ENCODE measurements at regions not wholly inside any gene's neighbourhood (a gene's known extent, or its start where the extent isn't known, plus 50 kb on each side); places are given as distances from the start of the nearest gene placed in this dataset.

DNA sequence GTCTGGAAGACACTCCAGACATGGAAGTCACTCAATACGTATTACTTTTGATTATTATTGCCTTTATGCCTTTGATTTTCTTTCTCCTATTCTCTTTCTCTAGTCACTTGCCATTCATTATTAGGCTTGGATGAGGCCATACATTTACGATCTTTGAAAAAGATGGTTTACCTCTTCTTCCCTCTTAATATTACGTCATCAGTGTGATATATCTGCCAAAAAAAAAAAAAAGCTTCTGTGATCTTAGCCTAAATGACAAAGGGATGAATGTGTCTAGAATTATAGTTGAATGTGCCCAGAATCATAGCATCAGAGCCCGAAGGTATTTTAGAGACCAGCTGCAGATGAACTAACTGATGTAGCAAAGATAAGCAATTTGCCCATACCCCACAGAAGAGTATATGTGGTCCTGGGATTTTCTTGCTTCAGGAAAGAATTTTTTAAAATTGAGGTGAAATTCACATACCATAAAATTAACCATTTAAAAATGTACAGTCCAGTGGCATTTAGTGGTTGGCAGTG lies 73.9 kb downstream of the HHEX start:
- Histone ChIP-seq H3K27ac (ENCODE audit: low read length) (no peak overlapping the region), H3K4me3 (ENCODE audit: low read depth in 2 of 2, low read length in 2 of 2) (no peak overlapping the region), H3K27me3 (ENCODE audit: control insufficient read depth, insufficient read depth, low read length) (peaks cover 2% of the 10 kb centered on the region; the same call in 1 of the 2 replicates), H3K36me3 (ENCODE audit: control insufficient read depth, insufficient read depth, low read length) (no peaks in the 10 kb centered on the region), H3K9me3 (ENCODE audit: control insufficient read depth, insufficient read depth, low read depth, low read length) (no peaks in the 10 kb centered on the region), H3K4me1 (ENCODE audit: control insufficient read depth, insufficient read depth, low read length) (peaks cover 3% of the 10 kb centered on the region; the same call in 1 of the 2 replicates)
- ChIA-PET CTCF (interaction anchor here (0.6 kb wide), 1 partner anchor 309 kb away, joined by 3 read pairs; no protein-coding TSS in a partner anchor), POLR2A (no interaction called here)
- intact Hi-C loops (cut with micrococcal nuclease; ENCODE audit: unreplicated experiment) = no loop called here
- BruUV-seq (replicated peaks) = no TSS peak
- TF ChIP-seq, protein P1, sequence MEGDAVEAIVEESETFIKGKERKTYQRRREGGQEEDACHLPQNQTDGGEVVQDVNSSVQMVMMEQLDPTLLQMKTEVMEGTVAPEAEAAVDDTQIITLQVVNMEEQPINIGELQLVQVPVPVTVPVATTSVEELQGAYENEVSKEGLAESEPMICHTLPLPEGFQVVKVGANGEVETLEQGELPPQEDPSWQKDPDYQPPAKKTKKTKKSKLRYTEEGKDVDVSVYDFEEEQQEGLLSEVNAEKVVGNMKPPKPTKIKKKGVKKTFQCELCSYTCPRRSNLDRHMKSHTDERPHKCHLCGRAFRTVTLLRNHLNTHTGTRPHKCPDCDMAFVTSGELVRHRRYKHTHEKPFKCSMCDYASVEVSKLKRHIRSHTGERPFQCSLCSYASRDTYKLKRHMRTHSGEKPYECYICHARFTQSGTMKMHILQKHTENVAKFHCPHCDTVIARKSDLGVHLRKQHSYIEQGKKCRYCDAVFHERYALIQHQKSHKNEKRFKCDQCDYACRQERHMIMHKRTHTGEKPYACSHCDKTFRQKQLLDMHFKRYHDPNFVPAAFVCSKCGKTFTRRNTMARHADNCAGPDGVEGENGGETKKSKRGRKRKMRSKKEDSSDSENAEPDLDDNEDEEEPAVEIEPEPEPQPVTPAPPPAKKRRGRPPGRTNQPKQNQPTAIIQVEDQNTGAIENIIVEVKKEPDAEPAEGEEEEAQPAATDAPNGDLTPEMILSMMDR (IDR thresholded peaks at IDR 0.05) = no peak
- TF ChIP-seq TCF7L2 (IDR thresholded peaks at IDR 0.05; ENCODE audit: low read depth, low read length) (no peak), SIN3A (IDR thresholded peaks at IDR 0.05; ENCODE audit: borderline replicate concordance, insufficient read depth, low read depth, low read length) (no peak), POLR2AphosphoS5 (IDR thresholded peaks at IDR 0.05; ENCODE audit: low read depth, low read length) (no peak)
- TF ChIP-seq, protein P2, sequence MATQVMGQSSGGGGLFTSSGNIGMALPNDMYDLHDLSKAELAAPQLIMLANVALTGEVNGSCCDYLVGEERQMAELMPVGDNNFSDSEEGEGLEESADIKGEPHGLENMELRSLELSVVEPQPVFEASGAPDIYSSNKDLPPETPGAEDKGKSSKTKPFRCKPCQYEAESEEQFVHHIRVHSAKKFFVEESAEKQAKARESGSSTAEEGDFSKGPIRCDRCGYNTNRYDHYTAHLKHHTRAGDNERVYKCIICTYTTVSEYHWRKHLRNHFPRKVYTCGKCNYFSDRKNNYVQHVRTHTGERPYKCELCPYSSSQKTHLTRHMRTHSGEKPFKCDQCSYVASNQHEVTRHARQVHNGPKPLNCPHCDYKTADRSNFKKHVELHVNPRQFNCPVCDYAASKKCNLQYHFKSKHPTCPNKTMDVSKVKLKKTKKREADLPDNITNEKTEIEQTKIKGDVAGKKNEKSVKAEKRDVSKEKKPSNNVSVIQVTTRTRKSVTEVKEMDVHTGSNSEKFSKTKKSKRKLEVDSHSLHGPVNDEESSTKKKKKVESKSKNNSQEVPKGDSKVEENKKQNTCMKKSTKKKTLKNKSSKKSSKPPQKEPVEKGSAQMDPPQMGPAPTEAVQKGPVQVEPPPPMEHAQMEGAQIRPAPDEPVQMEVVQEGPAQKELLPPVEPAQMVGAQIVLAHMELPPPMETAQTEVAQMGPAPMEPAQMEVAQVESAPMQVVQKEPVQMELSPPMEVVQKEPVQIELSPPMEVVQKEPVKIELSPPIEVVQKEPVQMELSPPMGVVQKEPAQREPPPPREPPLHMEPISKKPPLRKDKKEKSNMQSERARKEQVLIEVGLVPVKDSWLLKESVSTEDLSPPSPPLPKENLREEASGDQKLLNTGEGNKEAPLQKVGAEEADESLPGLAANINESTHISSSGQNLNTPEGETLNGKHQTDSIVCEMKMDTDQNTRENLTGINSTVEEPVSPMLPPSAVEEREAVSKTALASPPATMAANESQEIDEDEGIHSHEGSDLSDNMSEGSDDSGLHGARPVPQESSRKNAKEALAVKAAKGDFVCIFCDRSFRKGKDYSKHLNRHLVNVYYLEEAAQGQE (IDR thresholded peaks at IDR 0.05; ENCODE audit: insufficient read depth in 1 of 2, low read depth in 2 of 2, low read length in 1 of 2) = no peak
- ATAC-seq (no peak), DNase-seq (ENCODE audit: low read depth, low spot score) (no peak)
- in situ Hi-C loops (cut with HindIII; ENCODE audit: low pct_unique_long_range_greater_than_20kb, low sequenced_read_pairs) = no loop called here

DNA sequence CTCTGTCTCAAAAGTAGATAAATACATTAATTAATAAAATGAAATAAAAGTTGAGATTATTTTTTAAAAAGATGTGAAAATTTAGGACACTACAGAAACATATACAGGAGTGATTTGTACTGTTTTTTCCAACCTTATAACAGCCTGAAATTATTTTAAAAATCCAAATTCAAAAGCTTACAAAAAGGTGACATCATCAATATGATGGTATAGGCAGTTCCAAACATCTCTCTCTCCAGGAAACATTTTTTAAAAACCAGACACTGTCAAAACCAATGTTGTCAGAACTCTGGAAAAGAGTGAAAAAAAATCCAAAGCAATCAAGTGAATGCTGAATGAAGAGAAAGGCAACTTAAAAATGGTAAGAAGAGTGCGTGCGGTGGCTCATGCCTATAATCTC lies 76.7 kb downstream of the HHEX start:
- POLR2A ChIA-PET = interaction anchor here (0.6 kb wide), 1 partner anchor 88 kb away, joined by 4 read pairs; no protein-coding TSS in a partner anchor
- Histone ChIP-seq H3K27me3 (ENCODE audit: control insufficient read depth, insufficient read depth, low read length) (peaks cover 4% of the 10 kb centered on the region; the same call in 1 of the 2 replicates), H3K4me1 (ENCODE audit: control insufficient read depth, insufficient read depth, low read length) (no peaks in the 10 kb centered on the region), H3K27ac (ENCODE audit: low read length) (no peak overlapping the region), H3K4me3 (ENCODE audit: low read depth in 2 of 2, low read length in 2 of 2) (no peak overlapping the region), H3K36me3 (ENCODE audit: control insufficient read depth, insufficient read depth, low read length) (no peaks in the 10 kb centered on the region), H3K9me3 (ENCODE audit: control insufficient read depth, insufficient read depth, low read depth, low read length) (no peaks in the 10 kb centered on the region)
- TF ChIP-seq SIN3A (IDR thresholded peaks at IDR 0.05; ENCODE audit: borderline replicate concordance, insufficient read depth, low read depth, low read length) (no peak), POLR2AphosphoS5 (IDR thresholded peaks at IDR 0.05; ENCODE audit: low read depth, low read length) (no peak), TCF7L2 (IDR thresholded peaks at IDR 0.05; ENCODE audit: low read depth, low read length) (no peak)
- TF ChIP-seq, protein P2 (IDR thresholded peaks at IDR 0.05; ENCODE audit: insufficient read depth in 1 of 2, low read depth in 2 of 2, low read length in 1 of 2) = no peak
- TF ChIP-seq, protein P1 (IDR thresholded peaks at IDR 0.05) = no peak
- DNase-seq (ENCODE audit: low read depth, low spot score) = no peak
- BruUV-seq (replicated peaks) = no TSS peak
- intact Hi-C loops (cut with micrococcal nuclease; ENCODE audit: unreplicated experiment) (no loop called here), in situ Hi-C loops (cut with HindIII; ENCODE audit: low pct_unique_long_range_greater_than_20kb, low sequenced_read_pairs) (no loop called here)
- CTCF ChIA-PET = no interaction called here
- ATAC-seq = no peak
